Pancreas (tissue), 10 donors: ENCODE measurements at regions not wholly inside any gene's neighbourhood (a gene's known extent, or its start where the extent isn't known, plus 50 kb on each side); places are given as distances from the start of the nearest gene placed in this dataset.

Experiments used
- ATAC-seq, 4 donors: fragments of 200-7000 bp; cut with Tn5 transposase; one replicate each; pipeline versions ENCODE4 v1.8.0 to v1.9.1; 2020; ENCODE audit warnings: mild to moderate bottlenecking in 4 of 4, moderate library complexity in 4 of 4
- DNase-seq, 6 donors: peaks; one replicate each; pipeline ENCODE4 v3.0.0-alpha.2; 2020
- FAIRE-seq: peaks from 2 replicates; lab custom pipeline; 2012; peaks lifted over from hg19 to GRCh38; lab: Jason Lieb, UNC
- H3K27ac ChIP-seq, 4 donors: fragments of 200-600 bp; sonication (generic); 1 replicate in 3 of 4; 2 replicates in 1 of 4; pipeline versions ENCODE4 v1.5.0 to v1.8.0; 2020
- H3K27me3 ChIP-seq, 4 donors: fragments of 200-600 bp; one replicate each; pipeline ENCODE4 v1.8.0; 2021
- H3K36me3 ChIP-seq, 3 donors: fragments of 200-600 bp; sonication (generic) in 1 of 3; one replicate each; pipeline versions ENCODE4 v1.5.0 to v1.8.0; 2020 to 2021
- H3K4me1 ChIP-seq, 3 donors: fragments of 200-600 bp; one replicate each; pipeline ENCODE4 v1.8.0; 2021
- H3K4me3 ChIP-seq, 4 donors: fragments of 200-600 bp; sonication (generic) in 2 of 4; one replicate each; pipeline versions ENCODE4 v1.5.0 to v1.8.0; 2020 to 2021
- H3K9me3 ChIP-seq, 4 donors: fragments of 200-600 bp; one replicate each; pipeline ENCODE4 v1.8.0; 2021
- WGBS, 2 donors: extraction: QIAGEN DNeasy Blood & Tissue Kit; methylation state at CpG; one replicate each; pipeline ENCODE4 v1.1.7; 2013; 5-methylcytosine and 5-hydroxymethylcytosine counted together
- intact Hi-C, 3 donors: fragments of 100-400 bp; cut with DNase I; formaldehyde crosslinking; loops; one replicate each; pipeline versions ENCODE4 v1.11.1 to v1.14.2; 2022
- TF ChIP-seq, protein P1 (sequence below), 4 donors: fragments of 200-600 bp; sonication (generic) in 3 of 4; IDR thresholded peaks; one replicate each; pipeline versions ENCODE4 v1.5.0 to v1.8.0; 2021; ENCODE audit warnings: antibody characterized with exemption in 4 of 4
- donor health status: healthy with polysubstance abuse.
- donor health status: DM: no; HTN: no; CAD: no; lungs with moderate emphysema.
- donor health status: DM: no; HTN: no; CAD: no.
- donor health status: control.
- donor health status: control.
- donor health status: Bipolar disorder and iron deficiency.
- donor health status: DM: yes; HTN: yes; CAD: no.
- donor health status: DM: no; HTN: no; CAD: no.
- donor health status: DM: no; HTN: no; CAD: no.
- donor health status: DM: yes; HTN: yes; CAD: no.

DNA sequence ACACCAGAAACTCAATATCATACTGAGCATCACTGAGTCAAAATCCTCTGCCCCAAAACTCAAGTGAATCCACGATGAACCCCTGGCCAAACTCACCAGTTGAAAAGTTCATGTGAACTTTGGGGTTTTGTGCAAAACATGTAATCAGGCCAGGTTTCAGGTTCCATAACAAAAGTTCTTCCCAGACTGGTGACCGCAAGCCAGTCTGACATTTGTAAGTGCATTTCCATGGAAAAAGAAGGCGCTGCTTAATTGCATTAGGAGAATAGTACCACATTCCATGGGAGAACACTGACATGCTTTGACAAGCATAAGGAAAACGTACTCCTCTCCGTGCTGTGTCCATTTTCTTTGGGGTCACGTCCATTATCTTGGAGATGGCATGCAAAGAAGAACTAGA lies 567.0 kb downstream of the BNC2 start:
- TF ChIP-seq, protein P1, sequence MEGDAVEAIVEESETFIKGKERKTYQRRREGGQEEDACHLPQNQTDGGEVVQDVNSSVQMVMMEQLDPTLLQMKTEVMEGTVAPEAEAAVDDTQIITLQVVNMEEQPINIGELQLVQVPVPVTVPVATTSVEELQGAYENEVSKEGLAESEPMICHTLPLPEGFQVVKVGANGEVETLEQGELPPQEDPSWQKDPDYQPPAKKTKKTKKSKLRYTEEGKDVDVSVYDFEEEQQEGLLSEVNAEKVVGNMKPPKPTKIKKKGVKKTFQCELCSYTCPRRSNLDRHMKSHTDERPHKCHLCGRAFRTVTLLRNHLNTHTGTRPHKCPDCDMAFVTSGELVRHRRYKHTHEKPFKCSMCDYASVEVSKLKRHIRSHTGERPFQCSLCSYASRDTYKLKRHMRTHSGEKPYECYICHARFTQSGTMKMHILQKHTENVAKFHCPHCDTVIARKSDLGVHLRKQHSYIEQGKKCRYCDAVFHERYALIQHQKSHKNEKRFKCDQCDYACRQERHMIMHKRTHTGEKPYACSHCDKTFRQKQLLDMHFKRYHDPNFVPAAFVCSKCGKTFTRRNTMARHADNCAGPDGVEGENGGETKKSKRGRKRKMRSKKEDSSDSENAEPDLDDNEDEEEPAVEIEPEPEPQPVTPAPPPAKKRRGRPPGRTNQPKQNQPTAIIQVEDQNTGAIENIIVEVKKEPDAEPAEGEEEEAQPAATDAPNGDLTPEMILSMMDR (IDR thresholded peaks at IDR 0.05) = no peak
- Histone ChIP-seq H3K9me3 (no peaks in the 10 kb centered on the region), H3K4me3 (no peak overlapping the region), H3K27ac (no peak overlapping the region), H3K36me3 (no peaks in the 10 kb centered on the region), H3K4me1 (peaks cover 0 to 8% (median 0%) of the 10 kb centered on the region in 3 donors), H3K27me3 (no peaks in the 10 kb centered on the region)
- intact Hi-C loops = no loop called here
- ATAC-seq (no peak), DNase-seq (no peak), FAIRE-seq (no peak)
- 77 to 86% methylated on average over 6 of the region's 6 CpGs for WGBS, 2 donors

DNA sequence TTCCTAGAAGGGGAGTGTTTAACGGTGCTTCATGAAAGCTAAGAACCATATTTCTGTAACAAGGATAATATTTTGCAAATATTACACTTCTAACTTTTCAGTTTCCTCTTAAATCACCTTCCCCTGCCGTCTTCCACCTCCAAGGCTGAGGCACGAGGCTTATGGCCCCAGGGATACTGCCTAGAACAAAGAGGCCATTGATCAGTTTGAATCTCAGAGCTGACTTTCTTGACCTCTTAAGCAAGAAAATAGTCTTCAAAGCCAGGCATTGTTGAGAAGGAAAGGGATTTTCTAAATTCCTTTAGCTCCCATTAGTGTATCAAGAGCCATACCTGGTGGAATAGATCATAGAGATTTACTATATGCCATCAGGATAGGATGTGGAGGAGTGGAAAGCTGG lies 566.2 kb downstream of the BNC2 start:
- Histone ChIP-seq H3K27me3 (no peaks in the 10 kb centered on the region), H3K27ac (no peak overlapping the region), H3K4me1 (peaks cover 0 to 8% (median 0%) of the 10 kb centered on the region in 3 donors), H3K36me3 (no peaks in the 10 kb centered on the region), H3K9me3 (no peaks in the 10 kb centered on the region), H3K4me3 (no peak overlapping the region)
- no peak for DNase-seq
- TF ChIP-seq, protein P1 (IDR thresholded peaks at IDR 0.05) = no peak
- intact Hi-C loops = no loop called here
- no peak for FAIRE-seq
- no peak for ATAC-seq
- 47 to 71% methylated on average over 3 of the region's 3 CpGs for WGBS, 2 donors

DNA sequence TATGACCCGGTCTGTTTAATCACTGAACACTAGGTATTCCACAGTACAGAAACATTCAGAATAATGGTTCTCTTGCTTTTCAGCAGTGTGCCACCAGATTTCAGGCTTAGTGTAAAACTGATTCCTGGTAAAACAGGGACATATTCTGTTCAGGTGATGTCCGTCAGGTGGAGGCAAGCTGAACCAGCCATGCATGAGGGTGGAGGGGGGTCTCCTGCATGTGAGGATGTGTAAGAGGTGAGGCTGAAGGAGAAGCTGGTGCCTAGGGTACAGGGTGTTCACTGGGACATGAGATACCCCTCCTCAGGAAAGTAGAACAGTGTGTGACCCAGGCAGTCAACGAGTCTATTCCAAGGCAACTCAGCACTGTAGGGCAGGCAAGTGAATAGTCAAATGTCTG lies 563.9 kb downstream of the BNC2 start:
- Histone ChIP-seq H3K27me3 (no peaks in the 10 kb centered on the region), H3K4me1 (peaks cover 0 to 8% (median 0%) of the 10 kb centered on the region in 3 donors), H3K9me3 (no peaks in the 10 kb centered on the region), H3K4me3 (no peak overlapping the region), H3K27ac (no peak overlapping the region), H3K36me3 (no peaks in the 10 kb centered on the region)
- 63 to 81% methylated on average over 3 of the region's 3 CpGs for WGBS, 2 donors
- DNase-seq (no peak), ATAC-seq (no peak), FAIRE-seq (no peak)
- TF ChIP-seq, protein P1 (IDR thresholded peaks at IDR 0.05) = no peak
- intact Hi-C loops = no loop called here

DNA sequence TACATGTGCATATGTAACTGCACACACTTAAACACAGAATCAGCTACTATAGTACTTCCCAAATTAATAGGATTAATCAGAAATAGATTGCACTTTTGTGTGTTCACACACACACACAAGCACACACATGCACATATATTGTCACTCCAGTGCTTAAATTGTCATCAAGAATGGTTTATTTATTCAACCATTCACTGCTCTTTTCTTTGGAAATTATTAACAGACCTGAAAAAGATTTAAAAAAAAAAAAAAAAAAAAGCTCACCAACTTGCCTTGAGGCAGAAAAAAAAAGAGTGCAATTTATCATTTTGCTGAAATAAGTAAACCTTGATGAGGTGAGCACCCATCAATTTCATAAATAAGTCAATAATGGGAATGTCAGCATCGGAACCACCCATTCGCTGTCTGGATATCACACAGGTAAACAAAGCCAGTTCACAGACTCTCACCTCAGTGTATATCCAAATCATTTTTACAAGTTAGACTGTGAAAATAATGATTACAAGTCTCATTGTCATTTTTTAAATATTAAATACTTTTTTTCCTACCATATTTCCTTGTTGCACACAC lies 562.8 kb downstream of the BNC2 start:
- no peak overlapping the region for H3K4me3 ChIP-seq
- peaks cover 0 to 8% (median 0%) of the 10 kb centered on the region in 3 donors for H3K4me1 ChIP-seq
- intact Hi-C loops = no loop called here
- ATAC-seq (peak in 2 of 4 donors; percentile 48 to 56), FAIRE-seq (no peak), DNase-seq (no peak)
- H3K27ac ChIP-seq = no peak overlapping the region
- H3K9me3 ChIP-seq = no peaks in the 10 kb centered on the region
- no peaks in the 10 kb centered on the region for H3K27me3 ChIP-seq
- TF ChIP-seq, protein P1 (IDR thresholded peaks at IDR 0.05) = no peak
- 13 to 18% methylated on average over 2 of the region's 2 CpGs for WGBS, 2 donors
- no peaks in the 10 kb centered on the region for H3K36me3 ChIP-seq

- Histone ChIP-seq H3K27ac (no peak overlapping the region), H3K4me3 (no peak overlapping the region), H3K9me3 (no peaks in the 10 kb centered on the region), H3K4me1 (peaks cover 0 to 8% (median 0%) of the 10 kb centered on the region in 3 donors), H3K36me3 (no peaks in the 10 kb centered on the region), H3K27me3 (no peaks in the 10 kb centered on the region)
- TF ChIP-seq, protein P1 (IDR thresholded peaks at IDR 0.05) = no peak
- 48 to 68% methylated on average over 5 of the region's 5 CpGs for whole genome bisulfite sequencing, 2 donors
- DNase-seq (no peak), FAIRE-seq (no peak), ATAC-seq (no peak)
- intact Hi-C loops = no loop called here
Measured at GRCh38 chr9:16308645-16309044, 561.8 kb downstream of the BNC2 start.
